ENCODE measurements at regions not wholly inside any gene's neighbourhood (a gene's known extent, or its start where the extent isn't known, plus 50 kb on each side); places are given as distances from the start of the nearest gene placed in this dataset.

DNA sequence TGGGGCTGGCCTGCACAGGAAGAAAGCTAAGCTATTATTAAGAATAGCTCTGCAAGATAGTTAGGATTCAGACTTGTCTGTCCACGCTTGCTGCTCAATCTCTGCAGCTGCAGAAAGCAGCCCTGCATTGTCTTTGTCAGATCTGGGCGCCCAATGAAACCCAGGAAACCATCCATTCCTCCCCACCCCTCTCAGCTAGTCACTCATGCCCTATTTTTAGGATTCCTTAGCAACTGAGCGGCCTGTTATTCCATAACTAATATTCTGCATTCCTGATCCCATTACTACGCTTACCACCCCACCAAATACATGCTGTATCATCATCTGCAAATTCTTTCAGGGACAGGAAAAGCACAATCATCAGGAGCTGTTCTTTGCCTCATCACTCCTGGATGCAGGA, 52.9 kb upstream of the APC start:
- TF ChIP-seq, protein P1, sequence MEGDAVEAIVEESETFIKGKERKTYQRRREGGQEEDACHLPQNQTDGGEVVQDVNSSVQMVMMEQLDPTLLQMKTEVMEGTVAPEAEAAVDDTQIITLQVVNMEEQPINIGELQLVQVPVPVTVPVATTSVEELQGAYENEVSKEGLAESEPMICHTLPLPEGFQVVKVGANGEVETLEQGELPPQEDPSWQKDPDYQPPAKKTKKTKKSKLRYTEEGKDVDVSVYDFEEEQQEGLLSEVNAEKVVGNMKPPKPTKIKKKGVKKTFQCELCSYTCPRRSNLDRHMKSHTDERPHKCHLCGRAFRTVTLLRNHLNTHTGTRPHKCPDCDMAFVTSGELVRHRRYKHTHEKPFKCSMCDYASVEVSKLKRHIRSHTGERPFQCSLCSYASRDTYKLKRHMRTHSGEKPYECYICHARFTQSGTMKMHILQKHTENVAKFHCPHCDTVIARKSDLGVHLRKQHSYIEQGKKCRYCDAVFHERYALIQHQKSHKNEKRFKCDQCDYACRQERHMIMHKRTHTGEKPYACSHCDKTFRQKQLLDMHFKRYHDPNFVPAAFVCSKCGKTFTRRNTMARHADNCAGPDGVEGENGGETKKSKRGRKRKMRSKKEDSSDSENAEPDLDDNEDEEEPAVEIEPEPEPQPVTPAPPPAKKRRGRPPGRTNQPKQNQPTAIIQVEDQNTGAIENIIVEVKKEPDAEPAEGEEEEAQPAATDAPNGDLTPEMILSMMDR (IDR thresholded peaks at IDR 0.05; ENCODE audit: low read depth, low read length, poor library complexity, severe bottlenecking) = no peak
- TF ChIP-seq EZH2phosphoT487 (IDR thresholded peaks at IDR 0.05; ENCODE audit: borderline replicate concordance, low read length) = no peak
